ENCODE measurements at regions not wholly inside any gene's neighbourhood (a gene's known extent, or its start where the extent isn't known, plus 50 kb on each side); places are given as distances from the start of the nearest gene placed in this dataset.

- TF ChIP-seq, protein P1, sequence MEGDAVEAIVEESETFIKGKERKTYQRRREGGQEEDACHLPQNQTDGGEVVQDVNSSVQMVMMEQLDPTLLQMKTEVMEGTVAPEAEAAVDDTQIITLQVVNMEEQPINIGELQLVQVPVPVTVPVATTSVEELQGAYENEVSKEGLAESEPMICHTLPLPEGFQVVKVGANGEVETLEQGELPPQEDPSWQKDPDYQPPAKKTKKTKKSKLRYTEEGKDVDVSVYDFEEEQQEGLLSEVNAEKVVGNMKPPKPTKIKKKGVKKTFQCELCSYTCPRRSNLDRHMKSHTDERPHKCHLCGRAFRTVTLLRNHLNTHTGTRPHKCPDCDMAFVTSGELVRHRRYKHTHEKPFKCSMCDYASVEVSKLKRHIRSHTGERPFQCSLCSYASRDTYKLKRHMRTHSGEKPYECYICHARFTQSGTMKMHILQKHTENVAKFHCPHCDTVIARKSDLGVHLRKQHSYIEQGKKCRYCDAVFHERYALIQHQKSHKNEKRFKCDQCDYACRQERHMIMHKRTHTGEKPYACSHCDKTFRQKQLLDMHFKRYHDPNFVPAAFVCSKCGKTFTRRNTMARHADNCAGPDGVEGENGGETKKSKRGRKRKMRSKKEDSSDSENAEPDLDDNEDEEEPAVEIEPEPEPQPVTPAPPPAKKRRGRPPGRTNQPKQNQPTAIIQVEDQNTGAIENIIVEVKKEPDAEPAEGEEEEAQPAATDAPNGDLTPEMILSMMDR (IDR thresholded peaks at IDR 0.05): no peak
- TF ChIP-seq POLR2A (IDR thresholded peaks at IDR 0.05): no peak
- TF ChIP-seq POLR2AphosphoS5 (IDR thresholded peaks at IDR 0.05): no peak
Measured at GRCh38 chr4:114116861-114117260, 137.4 kb upstream of the ARSJ start.

Measured in upper lobe of left lung (tissue), 4 donors.